Hepatocyte (in vitro differentiated cells): ENCODE measurements at regions not wholly inside any gene's neighbourhood (a gene's known extent, or its start where the extent isn't known, plus 50 kb on each side); places are given as distances from the start of the nearest gene placed in this dataset.

Source experiments
- DNase-seq: peaks from one replicate; pipeline ENCODE4 v3.0.0-alpha.2; 2016; ENCODE audit warnings: low spot score
- H2AFZ ChIP-seq: fragments of 200-600 bp; sonication (generic); 2 replicates; pipeline ENCODE4 v1.6.0; 2016; ENCODE audit warnings: antibody characterized with exemption, mild to moderate bottlenecking
- H3K27ac ChIP-seq: fragments of 200-600 bp; sonication (generic); 2 replicates; pipeline ENCODE4 v1.5.1; 2016; ENCODE audit warnings: mild to moderate bottlenecking
- H3K27me3 ChIP-seq: fragments of 200-600 bp; sonication (generic); 2 replicates; pipeline ENCODE4 v1.6.1; 2016
- H3K36me3 ChIP-seq: fragments of 200-600 bp; sonication (generic); replicated peaks from 2 replicates; pipeline ENCODE4 v1.5.1; 2016; ENCODE audit warnings: low read depth; ENCODE audit not compliant: insufficient read depth
- H3K4me1 ChIP-seq: fragments of 200-600 bp; sonication (generic); 2 replicates; pipeline ENCODE4 v1.5.1; 2016; ENCODE audit warnings: mild to moderate bottlenecking, moderate library complexity; ENCODE audit not compliant: insufficient read depth
- H3K4me2 ChIP-seq: fragments of 200-600 bp; sonication (generic); 2 replicates; pipeline ENCODE4 v1.6.0; 2016
- H3K4me3 ChIP-seq: fragments of 200-600 bp; sonication (generic); 2 replicates; pipeline ENCODE4 v1.5.1; 2016; ENCODE audit warnings: mild to moderate bottlenecking
- H3K79me2 ChIP-seq: fragments of 200-600 bp; sonication (generic); 2 replicates; pipeline ENCODE4 v1.6.0; 2017; ENCODE audit warnings: mild to moderate bottlenecking
- H3K9me2 ChIP-seq: fragments of 200-600 bp; sonication (generic); replicated peaks from 2 replicates; pipeline ENCODE4 v1.6.0; 2017; ENCODE audit warnings: mild to moderate bottlenecking; ENCODE audit not compliant: insufficient read depth
- H3K9me3 ChIP-seq: fragments of 200-600 bp; sonication (generic); 2 replicates; pipeline ENCODE4 v1.5.1; 2016; ENCODE audit warnings: low read depth, mild to moderate bottlenecking
- H4K20me1 ChIP-seq: fragments of 200-600 bp; sonication (generic); 2 replicates; pipeline ENCODE4 v1.6.0; 2016; ENCODE audit warnings: mild to moderate bottlenecking; ENCODE audit not compliant: insufficient read depth, poor library complexity, severe bottlenecking
- EZH2 ChIP-seq: fragments of 200-600 bp; sonication (generic); IDR thresholded peaks from 2 replicates; pipeline ENCODE4 v1.6.1; 2016; ENCODE audit warnings: antibody characterized with exemption, mild to moderate bottlenecking, borderline replicate concordance
- EZH2phosphoT487 ChIP-seq: fragments of 200-600 bp; sonication (generic); IDR thresholded peaks from one replicate; pipeline ENCODE4 v1.6.1; 2018; ENCODE audit warnings: antibody characterized with exemption, mild to moderate bottlenecking, low read depth, moderate library complexity; ENCODE audit not compliant: unreplicated experiment, severe bottlenecking
- WGBS: methylation state at CpG from one replicate; pipeline ENCODE4 v1.1.6; 2016; ENCODE audit warnings: low lambda C conversion rate; ENCODE audit errors: missing lambda C conversion rate; 5-methylcytosine and 5-hydroxymethylcytosine counted together
- TF ChIP-seq, protein P1 (sequence below): fragments of 200-600 bp; sonication (generic); IDR thresholded peaks from 2 replicates; pipeline ENCODE4 v1.5.1; 2016; ENCODE audit warnings: antibody characterized with exemption, mild to moderate bottlenecking; ENCODE audit not compliant: poor library complexity

DNA sequence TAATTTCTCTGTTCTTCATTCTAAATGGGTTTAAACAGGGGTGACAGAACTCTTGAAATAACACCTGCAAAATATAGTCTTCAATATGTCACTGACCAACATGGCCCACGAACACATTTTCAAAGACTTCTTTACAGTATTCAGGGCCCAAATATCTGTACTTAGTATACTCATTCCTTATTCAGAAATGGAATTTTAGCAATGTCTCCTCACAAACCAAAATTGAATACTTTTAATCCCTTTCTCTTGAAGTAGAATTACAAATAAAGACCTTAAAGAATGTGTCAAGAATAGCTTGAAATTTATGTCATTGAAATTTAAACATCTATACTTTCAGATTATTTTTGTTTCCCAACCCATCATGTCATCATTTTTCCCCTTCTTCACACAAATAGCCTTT lies 263.1 kb downstream of the LRIG3 start:
- Histone ChIP-seq H3K4me1 (no peaks in the 10 kb centered on the region), H3K9me2 (no peaks in the 10 kb centered on the region), H3K79me2 (no peaks in the 10 kb centered on the region), H3K4me2 (no peak overlapping the region), H3K27me3 (no peaks in the 10 kb centered on the region), H2AFZ (no peak overlapping the region), H3K4me3 (no peak overlapping the region), H3K27ac (no peak overlapping the region), H4K20me1 (no peaks in the 10 kb centered on the region), H3K9me3 (no peaks in the 10 kb centered on the region), H3K36me3 (no peaks in the 10 kb centered on the region)
- TF ChIP-seq, protein P1, sequence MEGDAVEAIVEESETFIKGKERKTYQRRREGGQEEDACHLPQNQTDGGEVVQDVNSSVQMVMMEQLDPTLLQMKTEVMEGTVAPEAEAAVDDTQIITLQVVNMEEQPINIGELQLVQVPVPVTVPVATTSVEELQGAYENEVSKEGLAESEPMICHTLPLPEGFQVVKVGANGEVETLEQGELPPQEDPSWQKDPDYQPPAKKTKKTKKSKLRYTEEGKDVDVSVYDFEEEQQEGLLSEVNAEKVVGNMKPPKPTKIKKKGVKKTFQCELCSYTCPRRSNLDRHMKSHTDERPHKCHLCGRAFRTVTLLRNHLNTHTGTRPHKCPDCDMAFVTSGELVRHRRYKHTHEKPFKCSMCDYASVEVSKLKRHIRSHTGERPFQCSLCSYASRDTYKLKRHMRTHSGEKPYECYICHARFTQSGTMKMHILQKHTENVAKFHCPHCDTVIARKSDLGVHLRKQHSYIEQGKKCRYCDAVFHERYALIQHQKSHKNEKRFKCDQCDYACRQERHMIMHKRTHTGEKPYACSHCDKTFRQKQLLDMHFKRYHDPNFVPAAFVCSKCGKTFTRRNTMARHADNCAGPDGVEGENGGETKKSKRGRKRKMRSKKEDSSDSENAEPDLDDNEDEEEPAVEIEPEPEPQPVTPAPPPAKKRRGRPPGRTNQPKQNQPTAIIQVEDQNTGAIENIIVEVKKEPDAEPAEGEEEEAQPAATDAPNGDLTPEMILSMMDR, result no peak
- TF ChIP-seq EZH2phosphoT487 (no peak), EZH2 (no peak)
- 72% methylated on average over 1 of the region's 1 CpG for WGBS
- DNase-seq, result no peak

DNA sequence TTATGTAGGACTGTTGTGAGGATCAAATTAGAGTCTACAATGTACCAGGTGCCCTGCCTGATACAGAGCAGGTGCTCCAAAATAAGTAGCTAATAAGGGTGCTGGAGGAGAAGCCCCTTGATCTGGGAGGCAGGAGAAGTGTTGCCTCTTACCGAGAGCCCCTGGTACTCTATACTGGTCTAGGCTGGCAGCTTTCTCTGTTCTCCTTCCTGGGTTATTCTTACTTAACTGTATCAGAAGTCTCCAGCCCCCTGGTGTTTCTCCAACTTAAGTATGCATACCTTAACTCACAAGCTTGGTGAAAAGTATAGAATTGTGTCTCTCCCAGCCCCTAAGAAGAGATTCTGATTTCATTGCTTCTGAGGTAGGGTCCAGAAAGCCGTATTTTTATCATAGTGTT lies 254.9 kb downstream of the LRIG3 start:
- no peaks in the 10 kb centered on the region for H3K79me2 ChIP-seq
- no peak overlapping the region for H3K4me2 ChIP-seq
- TF ChIP-seq EZH2phosphoT487 (no peak), EZH2 (no peak)
- TF ChIP-seq, protein P1, result no peak
- no peak for DNase-seq
- no peaks in the 10 kb centered on the region for H3K9me2 ChIP-seq
- no peak overlapping the region for H2AFZ ChIP-seq
- H3K27me3 ChIP-seq, result no peaks in the 10 kb centered on the region
- no peaks in the 10 kb centered on the region for H4K20me1 ChIP-seq
- H3K27ac ChIP-seq, result no peak overlapping the region
- no peak overlapping the region for H3K4me3 ChIP-seq
- no peaks in the 10 kb centered on the region for H3K9me3 ChIP-seq
- no peaks in the 10 kb centered on the region for H3K36me3 ChIP-seq
- 87% methylated on average over 2 of the region's 2 CpGs for WGBS
- H3K4me1 ChIP-seq, result no peaks in the 10 kb centered on the region

DNA sequence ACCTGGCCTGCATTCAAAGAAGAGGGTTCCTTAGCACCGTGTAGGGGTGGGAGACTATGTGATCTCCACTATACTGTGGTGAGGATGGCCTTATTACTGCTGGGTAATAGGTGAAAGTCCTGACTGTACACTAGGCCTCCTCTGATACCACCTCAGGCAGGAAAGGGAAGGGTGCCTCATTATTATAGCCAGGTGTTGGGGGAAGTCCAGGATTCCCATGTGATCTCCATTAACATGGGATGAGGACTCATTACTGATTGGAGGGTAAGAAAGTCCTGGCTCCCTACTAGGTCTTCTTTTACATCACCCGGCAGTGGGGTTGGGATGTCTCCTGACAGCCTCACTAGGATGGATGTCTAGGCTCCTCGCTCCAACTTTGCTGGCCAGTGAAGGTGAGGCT lies 252.1 kb downstream of the LRIG3 start:
- Histone ChIP-seq H3K9me2 (no peaks in the 10 kb centered on the region), H3K4me2 (no peak overlapping the region), H3K4me3 (no peak overlapping the region), H2AFZ (no peak overlapping the region), H3K4me1 (no peaks in the 10 kb centered on the region), H3K27me3 (no peaks in the 10 kb centered on the region), H3K79me2 (no peaks in the 10 kb centered on the region), H3K27ac (no peak overlapping the region), H3K36me3 (no peaks in the 10 kb centered on the region), H4K20me1 (no peaks in the 10 kb centered on the region), H3K9me3 (no peaks in the 10 kb centered on the region)
- WGBS, result 97% methylated on average over 3 of the region's 3 CpGs
- no peak for TF ChIP-seq EZH2
- TF ChIP-seq, protein P1, result no peak
- no peak for TF ChIP-seq EZH2phosphoT487
- DNase-seq, result no peak

DNA sequence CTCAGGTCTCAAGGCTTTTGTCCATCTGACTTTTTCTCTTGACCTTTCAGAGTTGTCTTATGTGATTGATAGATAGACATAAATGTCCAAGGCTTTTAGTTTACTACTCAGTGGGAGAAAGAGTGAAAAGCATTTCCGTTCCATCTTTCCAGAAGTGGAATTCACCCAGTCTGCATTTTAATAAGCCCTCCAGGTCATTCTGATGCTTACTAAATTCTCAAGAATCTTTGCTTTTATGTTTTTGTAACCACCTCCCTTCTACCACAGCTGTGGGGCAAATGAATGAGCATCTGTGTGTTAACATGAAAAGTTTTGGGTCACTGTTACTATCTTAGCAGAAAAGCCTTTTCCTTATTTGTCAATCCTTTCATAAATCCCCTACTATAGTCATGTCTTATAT lies 251.4 kb downstream of the LRIG3 start:
- no peak overlapping the region for H2AFZ ChIP-seq
- WGBS, result 90% methylated on average over 1 of the region's 1 CpG

More for the DNA sequence above, 251.4 kb downstream of the LRIG3 start:
- H3K27me3 ChIP-seq, result no peaks in the 10 kb centered on the region
- no peaks in the 10 kb centered on the region for H3K9me2 ChIP-seq
- no peaks in the 10 kb centered on the region for H3K79me2 ChIP-seq
- no peak overlapping the region for H3K27ac ChIP-seq
- H3K4me2 ChIP-seq, result no peak overlapping the region
- H3K36me3 ChIP-seq, result no peaks in the 10 kb centered on the region
- no peak for TF ChIP-seq EZH2
- TF ChIP-seq, protein P1, result no peak
- no peak for TF ChIP-seq EZH2phosphoT487
- H3K9me3 ChIP-seq, result no peaks in the 10 kb centered on the region
- H3K4me1 ChIP-seq, result no peaks in the 10 kb centered on the region
- no peaks in the 10 kb centered on the region for H4K20me1 ChIP-seq
- DNase-seq, result no peak
- H3K4me3 ChIP-seq, result no peak overlapping the region
